ENCODE measurements at regions not wholly inside any gene's neighbourhood (a gene's known extent, or its start where the extent isn't known, plus 50 kb on each side); places are given as distances from the start of the nearest gene placed in this dataset.

- DNase-seq, result no peak
Measured at GRCh38 chr7:140239653-140239935, 62.8 kb upstream of the KDM7A start.

DNA sequence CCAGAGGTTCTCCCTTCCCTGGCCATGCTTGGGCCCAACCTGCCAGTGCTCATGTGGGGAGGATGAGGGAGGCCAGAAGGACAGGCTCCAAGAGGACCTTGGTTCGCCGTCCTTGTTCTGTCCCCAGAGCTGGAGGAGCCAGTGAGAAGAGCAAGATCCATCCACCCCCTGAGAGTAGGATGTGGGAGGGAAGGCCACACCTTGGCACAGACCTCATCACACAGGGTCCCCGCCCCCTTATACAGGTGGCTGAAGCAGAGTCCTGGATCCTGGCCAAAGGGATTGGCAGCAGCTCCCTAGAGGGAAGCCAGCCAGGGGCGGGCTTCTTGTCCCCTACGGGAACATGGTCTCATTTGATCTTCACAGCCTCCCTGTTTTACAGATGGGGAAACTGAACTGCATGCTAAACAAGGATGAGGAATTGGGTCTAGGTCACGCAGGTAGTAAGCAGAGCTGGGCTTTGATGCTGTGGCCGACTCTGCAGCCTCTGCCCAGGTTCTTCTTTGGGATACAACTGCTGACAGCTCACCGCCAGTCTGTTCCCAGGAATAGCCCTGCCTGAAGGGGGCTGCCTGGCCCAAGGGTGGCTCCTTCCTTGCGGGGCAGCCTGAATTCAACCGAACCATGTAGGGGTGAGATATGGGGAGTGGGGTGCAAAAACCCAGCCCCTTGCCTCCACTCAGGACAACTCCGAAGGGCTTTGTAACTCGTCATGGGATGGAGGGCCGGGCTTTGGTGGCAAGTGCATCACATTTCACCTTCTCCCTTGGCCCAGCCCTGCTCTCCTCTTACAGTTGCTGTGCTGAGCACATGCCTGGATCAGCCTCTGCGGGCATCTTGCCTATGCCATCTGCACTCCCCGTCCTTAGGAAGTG is 62.2 kb upstream of the KDM7A start:
- peak; percentile 95 for DNase-seq

- DNase-seq, result no peak
Measured at GRCh38 chr7:140237390-140237789, 60.6 kb upstream of the KDM7A start.

DNA sequence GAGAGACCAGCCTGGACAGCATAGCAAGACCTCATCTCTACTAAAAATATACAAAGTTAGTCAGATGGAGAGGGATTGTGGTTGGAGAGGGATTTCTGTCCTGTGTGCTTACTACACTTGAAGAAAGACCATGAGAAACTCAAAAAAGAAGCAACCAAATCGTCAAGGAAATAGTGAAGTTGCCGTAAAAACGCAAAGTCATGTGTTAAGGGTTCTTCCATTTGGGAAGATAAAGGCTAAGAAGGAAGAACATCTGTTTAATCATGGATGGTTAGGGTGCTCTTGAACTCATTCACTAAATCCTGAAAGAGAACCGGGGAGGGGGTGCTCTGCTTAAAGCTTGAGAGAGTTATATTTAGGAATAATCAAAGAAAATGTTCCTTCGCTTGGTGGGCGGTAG is 59.8 kb upstream of the KDM7A start:
- no peak for DNase-seq

GRCh38 chr7:140235114-140235513 is 58.3 kb upstream of the KDM7A start:
- no peak for DNase-seq

- no peak for DNase-seq
Measured at GRCh38 chr7:140232957-140233917, 56.5 kb upstream of the KDM7A start.

DNA sequence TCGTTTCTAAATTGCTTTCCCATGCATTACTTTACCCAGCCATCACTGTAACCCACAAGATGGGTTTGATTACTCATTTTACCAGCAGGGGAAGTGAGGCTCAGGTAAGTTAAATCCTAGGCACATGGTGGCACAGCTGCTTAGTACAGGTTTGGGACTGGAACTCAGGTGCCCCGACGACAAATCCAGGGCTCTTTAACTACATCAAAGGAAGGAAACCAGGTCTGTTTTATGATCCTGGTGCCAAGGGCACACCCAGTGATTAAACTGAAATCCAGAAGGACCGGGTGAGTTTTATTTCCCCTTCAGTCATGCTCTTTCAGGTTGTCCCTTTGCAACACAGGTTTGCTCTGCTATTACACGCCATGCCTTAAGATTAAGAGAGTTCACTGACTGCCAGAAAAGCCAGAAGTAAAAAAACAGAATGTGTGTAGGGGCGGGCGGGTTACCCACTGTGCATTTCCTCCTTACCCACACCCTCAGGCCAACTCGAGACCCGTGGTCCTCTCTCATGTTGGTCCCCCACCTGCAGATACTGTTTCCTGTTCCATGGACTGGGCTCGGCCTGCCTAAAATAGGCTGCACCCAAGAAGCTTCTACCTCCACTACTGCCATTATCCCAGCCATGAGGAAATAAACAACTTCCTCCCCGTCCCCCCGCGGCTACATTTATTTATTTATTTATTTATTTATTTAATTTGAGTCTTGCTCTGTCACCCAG is 55.1 kb upstream of the KDM7A start:
- DNase-seq, result no peak

DNA sequence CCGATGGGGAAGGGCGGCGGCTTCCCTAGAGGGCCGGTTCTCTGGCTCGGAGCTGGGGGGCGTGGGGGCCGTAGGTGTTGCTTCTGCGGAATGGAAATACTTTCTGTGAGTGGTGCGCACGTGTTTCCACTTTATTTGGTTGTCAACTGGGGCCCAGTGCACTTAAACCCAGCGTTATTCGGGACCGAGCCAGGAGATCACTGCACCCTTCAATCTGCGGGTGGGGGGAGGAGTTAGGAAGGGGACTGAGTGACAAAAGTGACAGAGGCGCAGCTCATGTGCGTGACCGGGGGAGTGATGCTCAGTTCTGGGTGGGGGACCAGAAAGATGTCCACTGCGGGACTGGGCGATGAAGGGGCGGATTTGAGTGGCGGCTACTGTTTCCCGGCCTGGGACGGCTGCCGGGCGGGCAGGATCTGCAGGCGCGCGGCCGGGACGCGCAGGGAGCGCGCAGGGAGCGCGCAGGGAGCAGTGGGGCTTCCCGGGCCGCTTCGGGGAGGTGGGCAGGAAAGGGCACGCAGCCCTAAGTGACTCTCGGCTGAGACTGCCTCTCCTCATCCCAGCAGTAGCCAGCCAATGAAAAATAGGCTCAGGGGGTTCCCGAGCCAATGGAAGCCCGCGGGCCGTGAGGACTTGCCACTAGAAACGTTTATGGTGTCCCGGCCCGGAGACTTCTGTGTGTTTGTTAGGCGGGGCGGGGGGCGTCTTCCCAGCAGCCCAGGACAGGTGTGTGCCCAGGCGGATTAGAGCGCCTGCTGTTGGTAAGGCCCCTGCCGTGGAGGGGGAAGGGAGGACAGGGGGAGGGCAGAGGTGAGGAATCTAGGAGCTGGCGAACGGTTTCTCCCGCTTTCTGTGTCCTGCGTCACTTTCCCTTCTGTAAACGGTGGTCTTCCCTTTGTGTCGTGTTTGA is 54.3 kb upstream of the KDM7A start:
- peak; percentile 48 for DNase-seq

GRCh38 chr7:140230516-140230860 is 53.7 kb upstream of the KDM7A start:
- DNase-seq, result no peak

DNA sequence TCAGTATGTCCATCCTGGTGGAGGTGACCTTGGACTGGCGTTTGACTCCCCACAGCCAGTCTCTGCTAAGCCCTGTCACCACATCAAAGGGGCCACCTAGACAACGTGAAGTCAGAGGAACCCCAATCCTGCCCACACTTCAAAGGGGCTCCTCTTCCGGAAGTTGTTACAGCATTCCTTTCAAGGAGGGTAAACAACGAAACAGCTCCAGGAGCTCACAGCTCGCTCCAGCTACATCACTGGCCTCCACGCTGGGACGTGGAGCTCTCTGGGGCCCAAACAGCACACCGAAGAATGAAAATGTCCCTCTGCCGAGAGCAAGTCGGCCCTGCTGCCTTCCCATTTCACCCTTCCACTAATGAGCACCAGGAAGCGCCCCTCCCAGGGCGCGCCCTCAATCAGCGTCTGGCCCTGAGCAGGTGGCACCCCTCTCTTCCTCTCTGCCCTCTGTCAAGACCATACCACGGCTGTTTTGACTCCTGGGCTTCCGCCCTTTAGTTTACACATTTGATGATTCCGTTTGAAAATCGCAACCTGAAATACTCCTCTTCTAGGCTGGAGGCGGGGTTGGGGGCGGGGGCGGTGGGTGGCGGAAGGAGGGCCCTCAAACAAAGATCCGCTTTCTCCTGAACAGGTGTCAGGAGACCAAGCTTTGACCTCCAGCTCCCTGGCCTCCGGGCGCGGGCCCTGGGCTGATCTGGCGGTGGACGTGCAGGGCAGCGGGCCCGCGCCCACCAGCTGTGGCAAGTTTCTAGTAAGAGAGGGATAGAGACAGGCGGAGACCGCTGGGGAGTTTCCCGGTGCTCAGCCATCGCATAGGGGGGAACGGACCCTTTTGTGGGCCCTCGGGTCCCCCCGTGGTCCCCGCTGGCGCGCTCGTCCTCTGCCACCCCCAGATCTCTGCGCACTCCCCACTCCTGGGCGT is 53.1 kb upstream of the KDM7A start:
- DNase-seq, result no peak

GRCh38 chr7:140229101-140229525 is 52.3 kb upstream of the KDM7A start:
- DNase-seq, result no peak

Measured in NCI-H1105 (cell line).